D721Med (cell line): ENCODE measurements at regions not wholly inside any gene's neighbourhood (a gene's known extent, or its start where the extent isn't known, plus 50 kb on each side); places are given as distances from the start of the nearest gene placed in this dataset.

Experiments used
- DNase-seq: peaks from one replicate; pipeline ENCODE4 v3.0.0; 2011; ENCODE audit warnings: low spot score; ENCODE audit not compliant: insufficient read length
- FAIRE-seq: peaks from 2 replicates; lab custom pipeline; 2011; peaks lifted over from hg19 to GRCh38; lab: Jason Lieb, UNC
- CTCF ChIP-seq: IDR thresholded peaks from 2 replicates; pipeline ENCODE4 v1.5.1; 2012; ENCODE audit warnings: mild to moderate bottlenecking, control low read depth; ENCODE audit not compliant: insufficient read depth; ENCODE audit errors: missing control alignments

- no peak for DNase-seq
- FAIRE-seq = no peak
- TF ChIP-seq CTCF = no peak
Observed at GRCh38 chr2:176467595-176467994, 198.4 kb downstream of the MTX2 start.

DNA sequence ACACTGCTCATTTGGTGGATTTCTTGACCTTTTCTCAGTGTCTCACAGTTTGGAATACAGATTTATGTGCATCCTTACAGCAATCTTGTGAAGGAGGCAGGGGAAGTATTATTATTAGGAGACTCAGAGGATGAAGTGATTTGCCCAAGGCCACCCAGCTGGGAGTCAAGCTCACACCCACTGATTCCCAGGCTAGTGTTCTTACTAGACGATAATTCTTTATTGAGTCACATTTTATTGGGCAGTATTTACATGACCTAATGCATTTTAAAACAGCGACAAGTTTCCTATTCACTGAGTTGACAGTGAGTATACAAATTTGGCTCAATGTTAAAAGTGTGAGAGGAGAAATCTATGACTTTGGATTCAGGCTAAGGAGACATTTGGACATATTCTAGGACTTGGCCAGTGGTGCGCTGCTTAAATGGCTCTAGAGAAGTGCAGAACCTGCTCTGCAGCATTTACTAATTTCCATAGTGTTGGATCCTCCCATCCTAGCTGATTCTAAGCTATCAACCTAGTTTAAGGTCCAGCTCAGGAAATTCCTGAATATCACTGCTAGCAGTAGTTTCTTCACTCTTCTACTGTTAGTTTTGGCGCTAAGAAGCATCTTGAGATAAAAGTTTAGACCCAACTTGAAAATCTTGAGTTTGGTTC is 199.3 kb downstream of the MTX2 start:
- no peak for FAIRE-seq
- no peak for TF ChIP-seq CTCF
- no peak for DNase-seq

DNA sequence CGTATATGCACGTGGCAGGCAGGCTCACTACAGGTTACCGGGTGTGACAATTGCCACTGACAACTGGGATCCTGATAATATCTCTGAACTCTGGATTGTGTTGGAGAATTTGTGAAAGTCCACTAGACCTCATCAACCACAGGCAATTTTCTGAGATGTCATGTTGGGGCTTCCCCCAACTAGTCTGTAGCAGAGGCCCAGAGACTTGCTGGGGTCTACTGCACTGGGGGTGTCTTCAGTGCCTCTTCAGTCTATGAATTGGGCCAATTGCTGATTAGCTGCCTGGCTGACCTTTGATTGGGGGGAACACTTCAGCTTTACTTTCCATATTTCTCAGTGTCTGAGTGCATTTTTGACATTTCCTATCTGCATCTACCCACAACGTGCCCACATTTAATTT is 201.5 kb downstream of the MTX2 start:
- FAIRE-seq = no peak
- no peak for DNase-seq
- no peak for TF ChIP-seq CTCF

GRCh38 chr2:176471949-176472348 is 202.7 kb downstream of the MTX2 start:
- no peak for FAIRE-seq
- no peak for TF ChIP-seq CTCF
- DNase-seq = no peak

DNA sequence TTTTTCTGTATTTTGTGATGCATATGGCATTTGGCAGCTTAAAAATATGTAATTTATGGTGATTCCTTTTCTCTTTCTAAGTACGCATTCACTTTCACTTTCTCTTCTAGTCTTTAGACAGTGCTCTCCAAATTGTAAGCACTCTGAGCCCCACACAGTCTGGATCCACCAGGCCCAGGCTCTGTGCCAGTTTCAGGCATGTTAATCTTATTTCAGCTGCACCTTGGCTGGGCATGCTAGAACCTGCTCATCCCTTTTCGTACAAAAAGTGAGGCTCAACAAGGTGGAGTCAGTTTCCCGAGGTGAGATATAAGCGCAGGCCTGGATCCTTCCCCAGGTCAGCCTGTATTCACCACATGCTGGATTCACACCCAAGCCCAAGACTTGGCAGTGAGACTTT is 203.9 kb downstream of the MTX2 start:
- no peak for TF ChIP-seq CTCF
- DNase-seq (no peak), FAIRE-seq (no peak)

DNA sequence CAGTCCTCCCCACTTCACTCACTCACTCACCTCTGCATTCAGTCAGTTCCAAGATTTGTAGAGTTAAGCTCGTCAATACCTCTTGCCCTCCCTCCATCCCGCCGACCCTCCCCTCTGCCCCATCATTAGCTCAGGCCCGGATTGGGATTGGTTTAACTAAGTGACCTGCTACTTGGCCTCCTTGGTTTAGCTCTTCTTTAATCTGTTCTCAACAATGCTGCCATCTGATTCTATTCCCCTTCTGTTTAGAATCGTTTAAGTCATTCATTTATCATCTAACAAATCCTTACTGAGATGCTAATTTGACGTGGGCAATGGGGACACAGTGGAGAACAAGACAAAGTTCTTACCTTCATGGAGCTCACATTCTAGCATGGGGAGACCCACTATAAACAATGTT is 204.6 kb downstream of the MTX2 start:
- no peak for TF ChIP-seq CTCF
- DNase-seq (no peak), FAIRE-seq (no peak)

DNA sequence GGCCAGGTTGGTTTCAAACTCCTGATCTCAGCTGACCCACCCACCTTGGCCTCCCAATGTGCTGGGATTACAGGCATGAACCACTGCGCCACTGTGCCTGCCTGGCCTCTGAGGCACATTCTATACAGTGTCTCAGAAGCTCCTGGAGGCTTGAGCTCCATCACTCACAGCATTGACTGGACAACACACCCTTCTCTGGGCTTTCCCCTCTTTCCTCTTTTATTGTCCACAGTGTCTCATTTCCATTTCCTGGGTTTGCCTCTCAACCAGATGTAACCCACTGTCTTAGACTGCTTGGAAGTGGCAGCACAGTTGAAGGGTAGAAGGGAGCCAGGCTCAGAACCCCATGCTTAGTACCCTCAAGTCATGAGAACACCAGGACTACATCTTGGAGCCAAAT is 208.1 kb downstream of the MTX2 start:
- TF ChIP-seq CTCF = no peak
- FAIRE-seq (no peak), DNase-seq (no peak)
